ENCODE measurements at regions not wholly inside any gene's neighbourhood (a gene's known extent, or its start where the extent isn't known, plus 50 kb on each side); places are given as distances from the start of the nearest gene placed in this dataset.
"Not testable (repeated sequence)": the region's sequence is repeated elsewhere in the genome, so short reads cannot be mapped to it uniquely, and the experiment has no call there.

- DNase-seq (ENCODE audit: extremely low spot score), result no peak
- TF ChIP-seq EP300 (IDR thresholded peaks at IDR 0.05) (no peak), POLR2A (IDR thresholded peaks at IDR 0.05; ENCODE audit: low read depth) (no peak), CTCF (IDR thresholded peaks at IDR 0.05) (no peak), POLR2AphosphoS5 (IDR thresholded peaks at IDR 0.05) (no peak)
- Histone ChIP-seq H3K27ac (replicated peaks in 1 of 4) (no peak overlapping the region), H3K27me3 (no peaks in the 10 kb centered on the region), H3K9me3 (no peaks in the 10 kb centered on the region), H3K4me3 (no peak overlapping the region), H3K36me3 (no peaks in the 10 kb centered on the region), H3K4me1 (peaks cover 0 to 12% (median 3%) of the 10 kb centered on the region in 4 donors)
- 71% methylated on average over 1 of the region's 1 CpG for WGBS
- intact Hi-C loops (cut with DNase I), result no loop called here
Observed at GRCh38 chr4:66929748-66930147, 615.6 kb downstream of the CENPC start.

GRCh38 chr4:66928881-66929280 lies 616.4 kb downstream of the CENPC start:
- intact Hi-C loops (cut with DNase I); H3K36me3 ChIP-seq; H3K9me3 ChIP-seq; H3K27me3 ChIP-seq; H3K4me3 ChIP-seq; DNase-seq (ENCODE audit: extremely low spot score); H3K27ac ChIP-seq (replicated peaks in 1 of 4): not testable (repeated sequence)
- peaks cover 0 to 12% (median 3%) of the 10 kb centered on the region in 4 donors for H3K4me1 ChIP-seq

DNA sequence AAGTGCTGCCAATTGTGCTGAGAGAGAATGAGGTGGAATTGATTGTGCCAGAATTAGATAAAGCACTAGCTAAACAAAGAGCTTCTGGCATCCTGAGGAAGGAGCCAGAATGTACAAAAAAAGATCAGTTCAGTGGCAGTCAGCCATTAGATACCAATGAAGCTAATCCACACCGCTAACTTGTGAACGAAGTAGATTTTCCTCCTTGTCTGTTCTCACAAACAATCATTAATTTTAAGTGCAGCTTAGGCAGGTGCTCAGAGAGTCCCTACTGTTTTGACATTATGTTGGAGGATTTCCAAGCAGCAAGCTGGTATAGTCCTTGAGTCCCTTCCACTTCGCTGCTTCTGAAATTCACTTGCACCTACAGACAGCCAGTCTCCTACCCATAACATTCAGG lies 617.4 kb downstream of the CENPC start:
- intact Hi-C loops (cut with DNase I), result no loop called here
- TF ChIP-seq EP300 (IDR thresholded peaks at IDR 0.05), result no peak
- no peak for TF ChIP-seq POLR2A (IDR thresholded peaks at IDR 0.05; ENCODE audit: low read depth)
- no peak for TF ChIP-seq CTCF (IDR thresholded peaks at IDR 0.05)
- no peak for TF ChIP-seq POLR2AphosphoS5 (IDR thresholded peaks at IDR 0.05)
- Histone ChIP-seq H3K4me3 (no peak overlapping the region), H3K27ac (replicated peaks in 1 of 4) (no peak overlapping the region), H3K9me3 (no peaks in the 10 kb centered on the region), H3K27me3 (no peaks in the 10 kb centered on the region), H3K4me1 (peaks cover 0 to 15% (median 3%) of the 10 kb centered on the region in 4 donors), H3K36me3 (no peaks in the 10 kb centered on the region)
- WGBS, result 35% methylated on average over 3 of the region's 3 CpGs
- no peak for DNase-seq (ENCODE audit: extremely low spot score)

GRCh38 chr4:66926687-66927086 lies 618.6 kb downstream of the CENPC start:
- Histone ChIP-seq H3K27me3 (no peaks in the 10 kb centered on the region), H3K27ac (replicated peaks in 1 of 4) (no peak overlapping the region), H3K9me3 (no peaks in the 10 kb centered on the region), H3K4me1 (peaks cover 0 to 15% (median 3%) of the 10 kb centered on the region in 4 donors), H3K36me3 (no peaks in the 10 kb centered on the region), H3K4me3 (no peak overlapping the region)
- no peak for DNase-seq (ENCODE audit: extremely low spot score)
- intact Hi-C loops (cut with DNase I), result no loop called here
- TF ChIP-seq CTCF (IDR thresholded peaks at IDR 0.05) (no peak), EP300 (IDR thresholded peaks at IDR 0.05) (no peak), POLR2AphosphoS5 (IDR thresholded peaks at IDR 0.05) (no peak), POLR2A (IDR thresholded peaks at IDR 0.05; ENCODE audit: low read depth) (no peak)
- WGBS, result 91% methylated on average over 3 of the region's 3 CpGs

- H3K4me3 ChIP-seq, result no peak overlapping the region
- no peak overlapping the region for H3K27ac ChIP-seq (replicated peaks in 1 of 4)
- intact Hi-C loops (cut with DNase I), result no loop called here
- TF ChIP-seq CTCF (IDR thresholded peaks at IDR 0.05) (no peak), POLR2AphosphoS5 (IDR thresholded peaks at IDR 0.05) (no peak), POLR2A (IDR thresholded peaks at IDR 0.05; ENCODE audit: low read depth) (no peak), EP300 (IDR thresholded peaks at IDR 0.05) (no peak)
- no peaks in the 10 kb centered on the region for H3K27me3 ChIP-seq
- H3K9me3 ChIP-seq, result no peaks in the 10 kb centered on the region
- peaks cover 0 to 15% (median 3%) of the 10 kb centered on the region in 4 donors for H3K4me1 ChIP-seq
- DNase-seq (ENCODE audit: extremely low spot score), result no peak
- no peaks in the 10 kb centered on the region for H3K36me3 ChIP-seq
Observed at GRCh38 chr4:66923081-66923865, 622.0 kb downstream of the CENPC start.

Measured in esophagus muscularis mucosa (tissue), 4 donors.